ENCODE measurements at regions not wholly inside any gene's neighbourhood (a gene's known extent, or its start where the extent isn't known, plus 50 kb on each side); places are given as distances from the start of the nearest gene placed in this dataset.
"Not testable (repeated sequence)": the region's sequence is repeated elsewhere in the genome, so short reads cannot be mapped to it uniquely, and the experiment has no call there.

DNA sequence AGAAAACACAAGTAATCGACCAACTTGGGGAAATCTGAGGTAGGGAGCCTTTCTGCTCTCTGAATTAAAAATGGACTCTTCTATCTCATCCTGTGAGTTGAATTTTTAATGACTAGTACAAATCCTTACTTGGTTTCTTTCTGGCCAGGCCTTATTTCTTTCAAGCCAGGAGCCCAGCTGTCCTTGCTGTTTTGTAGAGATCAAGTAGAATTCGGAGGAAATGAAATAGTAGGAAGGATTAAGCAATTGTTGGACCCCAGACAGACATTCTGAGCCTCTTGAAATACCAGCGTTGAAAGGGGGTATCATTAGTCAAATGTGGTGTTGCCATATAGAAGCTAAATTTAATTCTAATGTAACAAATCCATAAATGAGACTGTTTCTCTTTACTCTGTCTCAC lies 53.7 kb upstream of the SMIM15 start:
- Mint-ChIP-seq H3K9me3 (no peaks in the 10 kb centered on the region), H3K4me3 (no peak overlapping the region), H3K27ac (no peak overlapping the region), H3K4me1 (no peaks in the 10 kb centered on the region), H3K36me3 (ENCODE audit: low read depth) (no peaks in the 10 kb centered on the region), H3K27me3 (peaks cover 5% of the 10 kb centered on the region)
- ChIA-PET CTCF (no interaction called here), POLR2A (no interaction called here)
- DNase-seq = no peak

DNA sequence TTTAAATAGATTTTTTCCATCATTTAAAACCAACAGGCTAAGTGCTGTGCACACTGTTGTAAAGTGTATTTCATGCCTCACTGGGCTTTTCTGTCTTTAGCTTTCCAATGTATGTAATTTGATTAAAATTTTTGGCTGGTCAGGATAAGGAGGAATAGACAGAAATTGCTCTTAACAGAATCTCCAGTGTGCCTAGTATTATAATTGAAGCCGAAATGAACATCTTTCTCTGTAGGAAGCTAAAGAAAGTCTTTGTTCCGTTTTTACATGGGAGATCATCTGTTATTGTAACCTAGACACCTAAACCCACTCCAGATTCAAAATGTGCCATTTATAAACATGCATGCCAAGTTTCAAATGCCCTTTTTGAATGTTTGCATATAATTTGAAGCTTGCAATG lies 54.5 kb upstream of the SMIM15 start:
- peaks cover 5% of the 10 kb centered on the region for H3K27me3 Mint-ChIP-seq
- H3K4me1 Mint-ChIP-seq = no peaks in the 10 kb centered on the region
- no peaks in the 10 kb centered on the region for H3K36me3 Mint-ChIP-seq (ENCODE audit: low read depth)
- ChIA-PET CTCF (no interaction called here), POLR2A (no interaction called here)
- H3K4me3 Mint-ChIP-seq = no peak overlapping the region
- no peaks in the 10 kb centered on the region for H3K9me3 Mint-ChIP-seq
- no peak overlapping the region for H3K27ac Mint-ChIP-seq
- no peak for DNase-seq

- H3K27ac Mint-ChIP-seq = no peak overlapping the region
- CTCF ChIA-PET = no interaction called here
- POLR2A ChIA-PET = no interaction called here
- H3K9me3 Mint-ChIP-seq = no peaks in the 10 kb centered on the region
- no peak for DNase-seq
- no peaks in the 10 kb centered on the region for H3K4me1 Mint-ChIP-seq
- peaks cover 5% of the 10 kb centered on the region for H3K27me3 Mint-ChIP-seq
- H3K4me3 Mint-ChIP-seq = no peak overlapping the region
- no peaks in the 10 kb centered on the region for H3K36me3 Mint-ChIP-seq (ENCODE audit: low read depth)
Observed at GRCh38 chr5:61217214-61217613, 54.9 kb upstream of the SMIM15 start.

- H3K36me3 Mint-ChIP-seq (ENCODE audit: low read depth) = no peaks in the 10 kb centered on the region
- ChIA-PET CTCF (no interaction called here), POLR2A (no interaction called here)
- no peak for DNase-seq
- H3K27ac Mint-ChIP-seq = no peak overlapping the region
- H3K9me3 Mint-ChIP-seq = no peaks in the 10 kb centered on the region
- no peak overlapping the region for H3K4me3 Mint-ChIP-seq
- H3K4me1 Mint-ChIP-seq = no peaks in the 10 kb centered on the region
- no peaks in the 10 kb centered on the region for H3K27me3 Mint-ChIP-seq
Observed at GRCh38 chr5:61228229-61228628, 66.0 kb upstream of the SMIM15 start.

GRCh38 chr5:61228691-61229280 lies 66.5 kb upstream of the SMIM15 start:
- H3K4me3 Mint-ChIP-seq = no peak overlapping the region
- no peaks in the 10 kb centered on the region for H3K36me3 Mint-ChIP-seq (ENCODE audit: low read depth)
- CTCF ChIA-PET = no interaction called here
- H3K9me3 Mint-ChIP-seq = no peaks in the 10 kb centered on the region
- no peaks in the 10 kb centered on the region for H3K4me1 Mint-ChIP-seq
- POLR2A ChIA-PET = no interaction called here
- no peak for DNase-seq
- no peaks in the 10 kb centered on the region for H3K27me3 Mint-ChIP-seq
- H3K27ac Mint-ChIP-seq = no peak overlapping the region

DNA sequence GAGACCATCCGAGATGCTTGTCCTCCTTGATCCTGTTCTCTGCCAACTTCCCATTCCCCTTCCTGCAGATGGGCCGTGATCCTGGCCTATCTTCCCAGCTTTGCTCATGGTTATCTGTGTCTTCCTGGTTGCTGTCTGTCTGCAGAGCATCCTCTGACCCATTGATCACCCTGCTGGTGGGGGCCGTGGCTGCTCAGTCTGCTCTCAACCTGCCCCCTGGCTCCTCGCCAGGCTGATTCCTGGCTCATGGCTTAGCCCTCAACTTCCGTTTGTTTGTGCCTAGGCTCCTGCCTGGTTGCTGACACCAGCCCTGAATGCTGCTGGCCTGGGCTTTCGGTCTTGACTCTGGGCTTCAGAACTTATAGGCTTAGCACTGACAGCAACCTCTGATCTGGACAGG lies 67.1 kb upstream of the SMIM15 start:
- H3K4me1 Mint-ChIP-seq = no peaks in the 10 kb centered on the region
- no peak overlapping the region for H3K27ac Mint-ChIP-seq
- H3K36me3 Mint-ChIP-seq (ENCODE audit: low read depth) = no peaks in the 10 kb centered on the region
- POLR2A ChIA-PET = no interaction called here
- H3K27me3 Mint-ChIP-seq = no peaks in the 10 kb centered on the region
- H3K9me3 Mint-ChIP-seq = no peaks in the 10 kb centered on the region
- CTCF ChIA-PET = no interaction called here
- no peak overlapping the region for H3K4me3 Mint-ChIP-seq
- DNase-seq = no peak

GRCh38 chr5:61230492-61230891 lies 68.2 kb upstream of the SMIM15 start:
- Mint-ChIP-seq H3K36me3 (ENCODE audit: low read depth) (no peaks in the 10 kb centered on the region), H3K4me1 (no peaks in the 10 kb centered on the region), H3K27me3 (no peaks in the 10 kb centered on the region), H3K27ac (no peak overlapping the region), H3K4me3 (no peak overlapping the region), H3K9me3 (no peaks in the 10 kb centered on the region)
- CTCF ChIA-PET = no interaction called here
- POLR2A ChIA-PET = no interaction called here
- DNase-seq = no peak

- H3K4me1 Mint-ChIP-seq = no peaks in the 10 kb centered on the region
- H3K36me3 Mint-ChIP-seq (ENCODE audit: low read depth) = no peaks in the 10 kb centered on the region
- CTCF ChIA-PET = no interaction called here
- no peak for DNase-seq
- no peak overlapping the region for H3K4me3 Mint-ChIP-seq
- POLR2A ChIA-PET = no interaction called here
- H3K9me3 Mint-ChIP-seq = no peaks in the 10 kb centered on the region
- no peak overlapping the region for H3K27ac Mint-ChIP-seq
- no peaks in the 10 kb centered on the region for H3K27me3 Mint-ChIP-seq
Observed at GRCh38 chr5:61231813-61232212, 69.5 kb upstream of the SMIM15 start.

DNA sequence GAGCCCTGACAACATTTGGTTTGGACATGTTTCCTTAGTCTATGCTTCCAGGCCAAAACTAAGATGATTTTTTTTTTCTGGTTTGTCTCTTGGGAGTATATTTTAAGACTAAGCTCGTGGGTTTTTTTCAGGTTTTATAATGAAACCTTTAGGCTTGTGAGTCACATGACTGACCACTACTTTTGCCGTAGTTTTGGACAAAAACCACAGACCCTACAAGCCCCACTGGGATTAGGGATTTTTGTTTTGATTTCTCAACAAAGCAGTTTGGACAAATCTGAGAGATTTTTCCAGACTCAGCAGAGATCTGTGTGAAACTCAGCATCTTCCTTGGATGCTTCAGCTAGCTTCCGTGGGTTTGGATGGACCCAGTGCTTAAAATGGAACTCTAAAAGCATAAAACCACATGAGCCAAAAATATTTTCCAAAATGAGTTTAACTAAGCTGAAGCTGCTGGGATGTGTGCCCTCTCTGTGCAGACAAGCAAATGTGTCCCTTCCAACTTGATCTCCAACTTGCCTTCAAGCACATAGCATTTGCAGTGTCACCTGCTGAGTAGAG lies 70.3 kb upstream of the SMIM15 start:
- no peak overlapping the region for H3K4me3 Mint-ChIP-seq

DNA sequence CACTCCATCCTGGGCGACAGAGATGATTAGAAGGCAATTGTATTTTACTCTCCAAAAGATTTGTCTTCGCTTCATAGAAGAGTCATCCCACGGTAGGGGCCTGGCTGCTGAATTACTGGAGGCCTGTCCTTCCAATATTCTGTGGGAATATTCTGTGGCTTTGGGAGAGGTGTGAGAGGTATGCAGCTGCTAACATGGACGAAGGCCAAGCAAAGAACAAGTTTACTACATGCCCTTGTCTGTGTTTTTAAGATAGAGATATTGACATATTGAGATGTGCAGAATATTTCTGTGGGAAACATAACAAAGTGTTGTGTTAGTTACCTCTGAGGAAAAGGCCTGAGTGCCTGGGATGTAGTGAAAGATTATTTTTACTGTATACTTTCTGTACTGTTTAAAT lies 71.8 kb upstream of the SMIM15 start:
- DNase-seq = no peak
- POLR2A ChIA-PET = no interaction called here
- Mint-ChIP-seq H3K9me3 (no peaks in the 10 kb centered on the region), H3K4me1 (no peaks in the 10 kb centered on the region), H3K36me3 (ENCODE audit: low read depth) (no peaks in the 10 kb centered on the region), H3K4me3 (no peak overlapping the region), H3K27ac (no peak overlapping the region), H3K27me3 (no peaks in the 10 kb centered on the region)
- CTCF ChIA-PET = no interaction called here

More for the DNA sequence above, 70.3 kb upstream of the SMIM15 start:
- ChIA-PET CTCF (no interaction called here), POLR2A (no interaction called here)
- H3K4me1 Mint-ChIP-seq = no peaks in the 10 kb centered on the region
- no peaks in the 10 kb centered on the region for H3K9me3 Mint-ChIP-seq
- H3K27ac Mint-ChIP-seq = no peak overlapping the region
- H3K27me3 Mint-ChIP-seq = no peaks in the 10 kb centered on the region
- H3K36me3 Mint-ChIP-seq (ENCODE audit: low read depth) = no peaks in the 10 kb centered on the region
- DNase-seq = no peak

GRCh38 chr5:61236715-61237114 lies 74.4 kb upstream of the SMIM15 start:
- H3K4me3 Mint-ChIP-seq; H3K27ac Mint-ChIP-seq; CTCF ChIA-PET; H3K4me1 Mint-ChIP-seq; H3K36me3 Mint-ChIP-seq (ENCODE audit: low read depth); DNase-seq; H3K27me3 Mint-ChIP-seq; POLR2A ChIA-PET; H3K9me3 Mint-ChIP-seq: not testable (repeated sequence)

DNA sequence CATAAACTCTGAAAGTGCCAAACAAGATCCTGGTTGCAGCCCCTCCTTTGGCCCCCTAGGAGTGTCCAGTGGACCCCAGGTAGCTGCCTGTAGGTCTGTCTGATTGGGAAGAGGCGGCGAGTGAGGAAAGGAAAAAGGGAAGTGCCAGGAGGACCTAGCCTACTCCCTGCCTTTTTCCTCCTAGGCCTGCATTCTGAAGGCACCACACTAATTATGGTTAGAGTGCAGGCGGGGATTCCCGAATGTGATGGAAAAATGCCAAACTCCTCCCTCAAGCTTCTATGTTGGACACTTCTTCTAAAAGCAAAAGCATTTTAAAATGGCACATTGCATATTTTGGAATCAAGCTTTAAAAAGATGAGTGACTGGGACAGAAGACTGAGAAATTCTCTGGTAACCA lies 83.2 kb upstream of the SMIM15 start:
- no peaks in the 10 kb centered on the region for H3K36me3 Mint-ChIP-seq (ENCODE audit: low read depth)
- peaks cover 8% of the 10 kb centered on the region for H3K27me3 Mint-ChIP-seq
- no peak for DNase-seq
- peaks cover 2% of the 10 kb centered on the region for H3K9me3 Mint-ChIP-seq
- no peak overlapping the region for H3K4me3 Mint-ChIP-seq
- ChIA-PET CTCF (no interaction called here), POLR2A (no interaction called here)
- no peaks in the 10 kb centered on the region for H3K4me1 Mint-ChIP-seq
- no peak overlapping the region for H3K27ac Mint-ChIP-seq

DNA sequence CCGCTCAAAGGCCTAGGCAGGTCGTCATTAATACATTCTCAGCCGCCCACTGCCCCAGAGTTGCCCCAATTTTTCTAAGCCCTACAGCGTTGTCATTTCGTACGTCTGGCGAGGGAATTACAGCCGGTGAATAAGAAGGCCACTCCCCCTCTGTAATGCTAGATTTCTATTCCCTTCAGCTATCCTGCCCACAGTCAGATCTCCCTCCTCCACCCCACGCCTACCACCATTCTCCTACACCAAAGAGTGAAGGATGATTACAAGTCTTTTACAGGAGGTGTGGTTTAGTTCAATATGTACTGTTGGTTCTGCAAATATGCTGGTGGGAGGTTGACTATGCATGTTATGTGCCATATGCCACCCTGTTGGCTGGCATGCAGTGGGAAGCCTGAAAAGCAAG lies 83.7 kb upstream of the SMIM15 start:
- no peaks in the 10 kb centered on the region for H3K4me1 Mint-ChIP-seq
- H3K4me3 Mint-ChIP-seq = no peak overlapping the region
- H3K36me3 Mint-ChIP-seq (ENCODE audit: low read depth) = no peaks in the 10 kb centered on the region
- H3K27me3 Mint-ChIP-seq = peaks cover 8% of the 10 kb centered on the region
- no peak overlapping the region for H3K27ac Mint-ChIP-seq
- CTCF ChIA-PET = no interaction called here
- POLR2A ChIA-PET = no interaction called here
- DNase-seq = no peak
- peaks cover 2% of the 10 kb centered on the region for H3K9me3 Mint-ChIP-seq

- H3K4me1 Mint-ChIP-seq = no peaks in the 10 kb centered on the region
- peaks cover 2% of the 10 kb centered on the region for H3K9me3 Mint-ChIP-seq
- H3K27me3 Mint-ChIP-seq = peaks cover 2% of the 10 kb centered on the region
- CTCF ChIA-PET = no interaction called here
- H3K27ac Mint-ChIP-seq = no peak overlapping the region
- DNase-seq = no peak
- H3K36me3 Mint-ChIP-seq (ENCODE audit: low read depth) = no peaks in the 10 kb centered on the region
- POLR2A ChIA-PET = no interaction called here
- no peak overlapping the region for H3K4me3 Mint-ChIP-seq
Observed at GRCh38 chr5:61246768-61247307, 84.6 kb upstream of the SMIM15 start.
